ENCODE measurements at regions not wholly inside any gene's neighbourhood (a gene's known extent, or its start where the extent isn't known, plus 50 kb on each side); places are given as distances from the start of the nearest gene placed in this dataset.

DNA sequence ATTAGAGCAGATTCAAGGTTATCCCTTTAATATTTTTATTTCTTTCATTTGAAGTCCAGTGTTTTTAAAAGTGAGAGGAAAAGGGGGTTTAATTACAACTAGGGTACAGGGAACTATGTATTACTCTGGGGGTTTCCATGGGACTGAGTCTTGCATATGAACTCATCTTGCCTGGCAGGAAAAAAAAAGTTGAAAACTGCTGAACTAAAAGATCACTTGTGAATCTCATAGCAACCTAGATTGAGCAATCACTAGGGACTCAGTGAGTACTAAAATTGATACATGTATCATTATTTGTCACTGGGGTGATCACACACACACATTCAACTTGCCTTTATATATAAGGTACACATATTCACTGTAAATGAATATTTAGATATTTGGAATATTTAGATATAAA, 180.7 kb upstream of the SFRP2 start:
- intact Hi-C loops (cut with micrococcal nuclease; ENCODE audit: unreplicated experiment) (no loop called here), in situ Hi-C loops (cut with HindIII; ENCODE audit: low pct_unique_long_range_greater_than_20kb, low sequenced_read_pairs) (no loop called here)
- Histone ChIP-seq H3K27me3 (ENCODE audit: control insufficient read depth, insufficient read depth, low read length) (no peaks in the 10 kb centered on the region), H3K4me3 (ENCODE audit: low read depth in 2 of 2, low read length in 2 of 2) (no peak overlapping the region), H3K4me1 (ENCODE audit: control insufficient read depth, insufficient read depth, low read length) (no peaks in the 10 kb centered on the region), H3K27ac (ENCODE audit: low read length) (no peak overlapping the region), H3K9me3 (ENCODE audit: control insufficient read depth, insufficient read depth, low read depth, low read length) (no peaks in the 10 kb centered on the region), H3K36me3 (ENCODE audit: control insufficient read depth, insufficient read depth, low read length) (no peaks in the 10 kb centered on the region)
- TF ChIP-seq POLR2AphosphoS5 (IDR thresholded peaks at IDR 0.05; ENCODE audit: low read depth, low read length), result no peak
- TF ChIP-seq, protein P1, sequence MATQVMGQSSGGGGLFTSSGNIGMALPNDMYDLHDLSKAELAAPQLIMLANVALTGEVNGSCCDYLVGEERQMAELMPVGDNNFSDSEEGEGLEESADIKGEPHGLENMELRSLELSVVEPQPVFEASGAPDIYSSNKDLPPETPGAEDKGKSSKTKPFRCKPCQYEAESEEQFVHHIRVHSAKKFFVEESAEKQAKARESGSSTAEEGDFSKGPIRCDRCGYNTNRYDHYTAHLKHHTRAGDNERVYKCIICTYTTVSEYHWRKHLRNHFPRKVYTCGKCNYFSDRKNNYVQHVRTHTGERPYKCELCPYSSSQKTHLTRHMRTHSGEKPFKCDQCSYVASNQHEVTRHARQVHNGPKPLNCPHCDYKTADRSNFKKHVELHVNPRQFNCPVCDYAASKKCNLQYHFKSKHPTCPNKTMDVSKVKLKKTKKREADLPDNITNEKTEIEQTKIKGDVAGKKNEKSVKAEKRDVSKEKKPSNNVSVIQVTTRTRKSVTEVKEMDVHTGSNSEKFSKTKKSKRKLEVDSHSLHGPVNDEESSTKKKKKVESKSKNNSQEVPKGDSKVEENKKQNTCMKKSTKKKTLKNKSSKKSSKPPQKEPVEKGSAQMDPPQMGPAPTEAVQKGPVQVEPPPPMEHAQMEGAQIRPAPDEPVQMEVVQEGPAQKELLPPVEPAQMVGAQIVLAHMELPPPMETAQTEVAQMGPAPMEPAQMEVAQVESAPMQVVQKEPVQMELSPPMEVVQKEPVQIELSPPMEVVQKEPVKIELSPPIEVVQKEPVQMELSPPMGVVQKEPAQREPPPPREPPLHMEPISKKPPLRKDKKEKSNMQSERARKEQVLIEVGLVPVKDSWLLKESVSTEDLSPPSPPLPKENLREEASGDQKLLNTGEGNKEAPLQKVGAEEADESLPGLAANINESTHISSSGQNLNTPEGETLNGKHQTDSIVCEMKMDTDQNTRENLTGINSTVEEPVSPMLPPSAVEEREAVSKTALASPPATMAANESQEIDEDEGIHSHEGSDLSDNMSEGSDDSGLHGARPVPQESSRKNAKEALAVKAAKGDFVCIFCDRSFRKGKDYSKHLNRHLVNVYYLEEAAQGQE (IDR thresholded peaks at IDR 0.05; ENCODE audit: insufficient read depth in 1 of 2, low read depth in 2 of 2, low read length in 1 of 2), result no peak
- TF ChIP-seq, protein P2, sequence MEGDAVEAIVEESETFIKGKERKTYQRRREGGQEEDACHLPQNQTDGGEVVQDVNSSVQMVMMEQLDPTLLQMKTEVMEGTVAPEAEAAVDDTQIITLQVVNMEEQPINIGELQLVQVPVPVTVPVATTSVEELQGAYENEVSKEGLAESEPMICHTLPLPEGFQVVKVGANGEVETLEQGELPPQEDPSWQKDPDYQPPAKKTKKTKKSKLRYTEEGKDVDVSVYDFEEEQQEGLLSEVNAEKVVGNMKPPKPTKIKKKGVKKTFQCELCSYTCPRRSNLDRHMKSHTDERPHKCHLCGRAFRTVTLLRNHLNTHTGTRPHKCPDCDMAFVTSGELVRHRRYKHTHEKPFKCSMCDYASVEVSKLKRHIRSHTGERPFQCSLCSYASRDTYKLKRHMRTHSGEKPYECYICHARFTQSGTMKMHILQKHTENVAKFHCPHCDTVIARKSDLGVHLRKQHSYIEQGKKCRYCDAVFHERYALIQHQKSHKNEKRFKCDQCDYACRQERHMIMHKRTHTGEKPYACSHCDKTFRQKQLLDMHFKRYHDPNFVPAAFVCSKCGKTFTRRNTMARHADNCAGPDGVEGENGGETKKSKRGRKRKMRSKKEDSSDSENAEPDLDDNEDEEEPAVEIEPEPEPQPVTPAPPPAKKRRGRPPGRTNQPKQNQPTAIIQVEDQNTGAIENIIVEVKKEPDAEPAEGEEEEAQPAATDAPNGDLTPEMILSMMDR (IDR thresholded peaks at IDR 0.05), result no peak
- TF ChIP-seq SIN3A (IDR thresholded peaks at IDR 0.05; ENCODE audit: borderline replicate concordance, insufficient read depth, low read depth, low read length), result no peak
- TF ChIP-seq TCF7L2 (IDR thresholded peaks at IDR 0.05; ENCODE audit: low read depth, low read length), result no peak
- CTCF ChIA-PET, result no interaction called here
- POLR2A ChIA-PET, result no interaction called here
- no peak for ATAC-seq
- no peak for DNase-seq (ENCODE audit: low read depth, low spot score)
- BruUV-seq (replicated peaks), result no TSS peak

DNA sequence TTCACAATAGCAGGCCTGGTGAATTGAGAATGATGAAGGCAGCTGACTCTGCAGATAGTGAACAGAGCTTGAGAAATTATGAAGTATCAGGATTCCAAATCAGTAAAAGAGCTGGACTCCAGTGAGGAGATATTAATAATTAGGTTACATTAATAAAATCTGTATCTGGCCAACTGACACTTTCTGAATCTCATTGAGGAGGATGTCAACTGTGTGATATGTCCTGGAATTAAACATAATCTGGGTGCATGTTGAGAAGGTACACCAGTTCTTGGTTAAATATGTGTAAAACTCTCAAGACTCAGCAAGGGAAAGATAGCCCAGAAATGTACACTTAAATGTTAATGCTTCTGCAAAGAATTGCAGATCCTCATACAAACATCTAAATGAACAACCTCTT, 177.8 kb upstream of the SFRP2 start:
- Histone ChIP-seq H3K27me3 (ENCODE audit: control insufficient read depth, insufficient read depth, low read length) (no peaks in the 10 kb centered on the region), H3K4me3 (ENCODE audit: low read depth in 2 of 2, low read length in 2 of 2) (no peak overlapping the region), H3K9me3 (ENCODE audit: control insufficient read depth, insufficient read depth, low read depth, low read length) (no peaks in the 10 kb centered on the region), H3K27ac (ENCODE audit: low read length) (no peak overlapping the region), H3K4me1 (ENCODE audit: control insufficient read depth, insufficient read depth, low read length) (no peaks in the 10 kb centered on the region), H3K36me3 (ENCODE audit: control insufficient read depth, insufficient read depth, low read length) (no peaks in the 10 kb centered on the region)
- in situ Hi-C loops (cut with HindIII; ENCODE audit: low pct_unique_long_range_greater_than_20kb, low sequenced_read_pairs), result no loop called here
- ChIA-PET CTCF (no interaction called here), POLR2A (no interaction called here)
- no peak for ATAC-seq
- intact Hi-C loops (cut with micrococcal nuclease; ENCODE audit: unreplicated experiment), result no loop called here
- no peak for DNase-seq (ENCODE audit: low read depth, low spot score)
- BruUV-seq (replicated peaks), result no TSS peak
- TF ChIP-seq TCF7L2 (IDR thresholded peaks at IDR 0.05; ENCODE audit: low read depth, low read length) (no peak), SIN3A (IDR thresholded peaks at IDR 0.05; ENCODE audit: borderline replicate concordance, insufficient read depth, low read depth, low read length) (no peak), POLR2AphosphoS5 (IDR thresholded peaks at IDR 0.05; ENCODE audit: low read depth, low read length) (no peak)
- TF ChIP-seq, protein P2 (IDR thresholded peaks at IDR 0.05), result no peak
- TF ChIP-seq, protein P1 (IDR thresholded peaks at IDR 0.05; ENCODE audit: insufficient read depth in 1 of 2, low read depth in 2 of 2, low read length in 1 of 2), result no peak
